Activated CD4-positive, alpha-beta T cell treated with anti-CD3 and anti-CD28 coated beads, Interleukin-2, Interleukin-6, amounts not matched to agents 100 ng/mL and 50 ng/mL, durations not matched to agents 16 hours and 8 hours (primary cell): ENCODE measurements at regions not wholly inside any gene's neighbourhood (a gene's known extent, or its start where the extent isn't known, plus 50 kb on each side); places are given as distances from the start of the nearest gene placed in this dataset.

Experiments used
- DNase-seq: peaks from one replicate; pipeline ENCODE4 v3.0.0-alpha.2; 2020

DNA sequence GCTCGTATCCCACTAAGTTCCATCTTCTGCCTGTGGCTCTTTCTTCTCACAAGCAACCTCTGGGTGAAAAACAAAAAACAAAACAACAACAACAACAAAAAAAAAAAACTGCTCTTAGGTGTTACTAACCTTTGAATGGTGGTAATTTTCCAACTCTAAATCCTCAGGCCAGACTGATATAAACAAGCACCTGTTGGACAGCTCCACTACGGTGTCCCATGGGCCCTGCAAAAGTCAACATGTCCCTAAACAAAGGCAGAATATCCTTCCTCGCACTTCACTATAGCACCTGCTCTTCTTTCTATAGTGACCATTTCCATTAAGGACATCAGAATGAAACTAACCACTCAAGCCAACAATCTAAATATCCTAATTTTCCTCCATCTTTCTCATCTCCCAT lies 54.6 kb upstream of the PARM1 start:
- no peak for DNase-seq

GRCh38 chr4:74875451-74875850 lies 57.5 kb upstream of the PARM1 start:
- DNase-seq = no peak

GRCh38 chr4:74874753-74875367 lies 58.1 kb upstream of the PARM1 start:
- peak; percentile 62 for DNase-seq

- DNase-seq = no peak
Observed at GRCh38 chr4:74873545-74874301, 59.2 kb upstream of the PARM1 start.

GRCh38 chr4:74858921-74859562 lies 64.7 kb upstream of the BTC start:
- DNase-seq = no peak

DNA sequence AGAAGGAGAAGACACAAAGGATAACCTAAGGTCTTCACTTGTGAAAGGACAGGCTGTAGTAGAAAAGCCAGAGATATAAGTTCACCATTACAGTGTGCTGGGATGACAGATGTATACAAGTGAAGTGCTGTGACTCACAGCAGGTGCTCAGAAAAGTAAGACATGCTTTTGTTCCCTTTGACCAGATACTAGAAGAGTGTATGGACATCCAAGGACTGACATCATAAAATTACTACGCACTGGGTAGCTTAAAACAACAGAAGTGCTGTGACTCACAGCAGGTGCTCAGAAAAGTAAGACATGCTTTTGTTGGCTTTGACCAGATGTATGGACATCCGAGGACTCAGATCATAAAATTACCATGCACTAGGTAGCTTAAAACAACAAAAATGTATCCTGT lies 61.6 kb upstream of the BTC start:
- DNase-seq = no peak

GRCh38 chr4:74848774-74849173 lies 54.5 kb upstream of the BTC start:
- DNase-seq = no peak

- DNase-seq = no peak
Observed at GRCh38 chr4:74845834-74846233, 51.5 kb upstream of the BTC start.
